PC-3 (cell line): ENCODE measurements at regions not wholly inside any gene's neighbourhood (a gene's known extent, or its start where the extent isn't known, plus 50 kb on each side); places are given as distances from the start of the nearest gene placed in this dataset.

Source experiments
- ATAC-seq: fragments of 200-7000 bp; cut with Tn5 transposase; 2 replicates; pipeline ENCODE4 v1.9.1; 2020; ENCODE audit warnings: mild to moderate bottlenecking, moderate library complexity
- BruUV-seq: library from RNA; stranded (reverse); fragments of 400-500 nt; replicated peaks from 2 replicates; lab custom pipeline; 2021; lab: Mats Ljungman, UMichigan
- CTCF ChIA-PET: fragments of 300-600 bp; sonication (Branson Sonifier 250); formaldehyde crosslinking; loops from one replicate; lab custom pipeline; 2022; ENCODE audit warnings: antibody characterized with exemption; lab: Charles Lee
- POLR2A ChIA-PET: fragments of 300-600 bp; sonication (Branson Sonifier 250); formaldehyde crosslinking; loops from one replicate; lab custom pipeline; 2022; ENCODE audit warnings: antibody characterized with exemption; ENCODE audit not compliant: unreplicated experiment; lab: Charles Lee
- DNase-seq: peaks from one replicate; pipeline ENCODE4 v3.0.0-alpha.2; 2015
- H2AFZ ChIP-seq: fragments of 300-600 bp; sonication (generic); 2 replicates; pipeline ENCODE4 v1.6.0; 2016; ENCODE audit warnings: antibody characterized with exemption, low read length
- H3F3A ChIP-seq: fragments of 300-600 bp; sonication (generic); one replicate; pipeline ENCODE4 v1.6.0; 2017; ENCODE audit warnings: antibody characterized with exemption, low read length, control low read depth, mild to moderate bottlenecking; ENCODE audit not compliant: unreplicated experiment
- H3K27ac ChIP-seq: fragments of 300-600 bp; sonication (generic); 2 replicates; pipeline ENCODE4 v1.5.1; 2016; ENCODE audit warnings: mild to moderate bottlenecking, low read length
- H3K27me3 ChIP-seq: fragments of 300-600 bp; sonication (generic); 2 replicates; pipeline ENCODE4 v1.6.1; 2016; ENCODE audit warnings: low read length, mixed read lengths
- H3K36me3 ChIP-seq: fragments of 300-600 bp; sonication (generic); 2 replicates; pipeline ENCODE4 v1.6.1; 2016; ENCODE audit warnings: low read depth, mixed run types, low read length, mixed read lengths
- H3K4me1 ChIP-seq: fragments of 300-600 bp; sonication (generic); 2 replicates; pipeline ENCODE4 v1.5.1; 2016; ENCODE audit warnings: low read length; ENCODE audit not compliant: insufficient read depth
- H3K4me2 ChIP-seq: fragments of 300-600 bp; sonication (generic); 2 replicates; pipeline ENCODE4 v1.6.0; 2016; ENCODE audit warnings: low read length
- H3K4me3 ChIP-seq: fragments of 300-600 bp; sonication (generic); 2 replicates; pipeline ENCODE4 v1.5.1; 2016; ENCODE audit warnings: mild to moderate bottlenecking, low read length, mixed read lengths
- H3K79me2 ChIP-seq: fragments of 300-600 bp; sonication (generic); 2 replicates; pipeline ENCODE4 v1.6.1; 2017; ENCODE audit warnings: low read length, mixed read lengths
- H3K9ac ChIP-seq: fragments of 300-600 bp; sonication (generic); 2 replicates; pipeline ENCODE4 v1.6.0; 2016; ENCODE audit warnings: mild to moderate bottlenecking, low read length
- H3K9me2 ChIP-seq: fragments of 300-600 bp; sonication (generic); replicated peaks from 2 replicates; pipeline ENCODE4 v1.6.1; 2016; ENCODE audit warnings: mixed run types, low read length, mixed read lengths
- H3K9me3 ChIP-seq: fragments of 300-600 bp; sonication (generic); 2 replicates; pipeline ENCODE4 v1.6.1; 2016; ENCODE audit warnings: low read length, mixed read lengths
- H4K20me1 ChIP-seq: fragments of 300-600 bp; sonication (generic); 2 replicates; pipeline ENCODE4 v1.6.1; 2016; ENCODE audit warnings: low read length, mixed read lengths
- CTCF ChIP-seq: fragments of 300-600 bp; sonication (generic); conservative IDR thresholded peaks from 2 replicates; pipeline ENCODE4 v1.5.1; 2017; ENCODE audit warnings: antibody characterized with exemption, low read depth, mild to moderate bottlenecking, low read length
- EZH2 ChIP-seq: fragments of 300-600 bp; sonication (generic); IDR thresholded peaks from one replicate; pipeline ENCODE4 v1.6.1; 2017; ENCODE audit warnings: antibody characterized with exemption, mild to moderate bottlenecking, low read length; ENCODE audit not compliant: unreplicated experiment
- EZH2phosphoT487 ChIP-seq: fragments of 300-600 bp; sonication (generic); IDR thresholded peaks from 2 replicates; pipeline ENCODE4 v1.6.1; 2018; ENCODE audit warnings: mild to moderate bottlenecking, antibody characterized with exemption, low read length, borderline replicate concordance
- intact Hi-C: fragments of 100-400 bp; cut with micrococcal nuclease; formaldehyde crosslinking; loops from 2 replicates; pipeline ENCODE4 v1.9.0; 2023

GRCh38 chr18:60889442-60889841 is 443.8 kb upstream of the CDH20 start:
- no peak for DNase-seq
- intact Hi-C loops, result no loop called here
- H3K4me2 ChIP-seq, result no peak overlapping the region
- H3K27ac ChIP-seq, result no peak overlapping the region
- H3K9ac ChIP-seq, result no peak overlapping the region
- H3K36me3 ChIP-seq, result no peaks in the 10 kb centered on the region
- POLR2A ChIA-PET, result no interaction called here
- H3F3A ChIP-seq, result no peaks in the 10 kb centered on the region
- H3K9me3 ChIP-seq, result no peaks in the 10 kb centered on the region
- no peaks in the 10 kb centered on the region for H3K79me2 ChIP-seq
- no TSS peak for BruUV-seq
- H3K4me3 ChIP-seq, result no peak overlapping the region
- ATAC-seq, result no peak
- peaks cover 19% of the 10 kb centered on the region for H3K27me3 ChIP-seq
- H3K9me2 ChIP-seq, result no peaks in the 10 kb centered on the region
- H3K4me1 ChIP-seq, result peaks cover 22% of the 10 kb centered on the region
- no peak overlapping the region for H2AFZ ChIP-seq
- no peak for TF ChIP-seq EZH2phosphoT487
- TF ChIP-seq EZH2, result no peak
- TF ChIP-seq CTCF, result no peak
- H4K20me1 ChIP-seq, result no peaks in the 10 kb centered on the region
- CTCF ChIA-PET, result no interaction called here

GRCh38 chr18:60891936-60892335 is 441.3 kb upstream of the CDH20 start:
- ATAC-seq (no peak), DNase-seq (peak; percentile 11)
- Histone ChIP-seq H3K9me2 (no peaks in the 10 kb centered on the region), H3K4me3 (no peak overlapping the region), H3K4me2 (peak overlapping the region; percentile 66), H3F3A (no peaks in the 10 kb centered on the region), H2AFZ (no peak overlapping the region), H3K36me3 (no peaks in the 10 kb centered on the region), H3K27ac (peak overlapping the region; percentile 89), H3K9me3 (no peaks in the 10 kb centered on the region), H3K9ac (no peak overlapping the region; the same call in 1 of the 2 replicates), H3K27me3 (peaks cover 6% of the 10 kb centered on the region; the same call in 1 of the 2 replicates), H3K4me1 (peaks cover 33% of the 10 kb centered on the region), H3K79me2 (no peaks in the 10 kb centered on the region), H4K20me1 (no peaks in the 10 kb centered on the region)
- intact Hi-C loops, result no loop called here
- CTCF ChIA-PET, result no interaction called here
- BruUV-seq, result no TSS peak
- no peak for TF ChIP-seq EZH2
- no peak for TF ChIP-seq CTCF
- TF ChIP-seq EZH2phosphoT487, result no peak
- POLR2A ChIA-PET, result no interaction called here

GRCh38 chr18:60892441-60892840 is 440.8 kb upstream of the CDH20 start:
- BruUV-seq, result no TSS peak
- peak overlapping the region; percentile 89 for H3K27ac ChIP-seq

More at GRCh38 chr18:60892441-60892840, 440.8 kb upstream of the CDH20 start:
- Histone ChIP-seq H4K20me1 (no peaks in the 10 kb centered on the region), H3K9ac (peak overlapping the region; percentile 34; the same call in 1 of the 2 replicates), H3K4me2 (peak overlapping the region; percentile 66), H3F3A (no peaks in the 10 kb centered on the region), H3K9me2 (no peaks in the 10 kb centered on the region), H3K4me3 (no peak overlapping the region), H3K4me1 (peaks cover 33% of the 10 kb centered on the region), H3K79me2 (no peaks in the 10 kb centered on the region), H3K27me3 (peaks cover under 1% of the 10 kb centered on the region; the same call in 1 of the 2 replicates), H3K9me3 (no peaks in the 10 kb centered on the region), H2AFZ (no peak overlapping the region), H3K36me3 (no peaks in the 10 kb centered on the region)
- TF ChIP-seq CTCF (no peak), EZH2 (no peak), EZH2phosphoT487 (no peak)
- DNase-seq (peak; percentile 47), ATAC-seq (peak; percentile 17)
- ChIA-PET POLR2A (no interaction called here), CTCF (no interaction called here)
- intact Hi-C loops, result no loop called here
